Type B pancreatic cell (in vitro differentiated cells): ENCODE measurements at regions not wholly inside any gene's neighbourhood (a gene's known extent, or its start where the extent isn't known, plus 50 kb on each side); places are given as distances from the start of the nearest gene placed in this dataset.

ENCODE experiments used
- DNase-seq: peaks from one replicate; pipeline ENCODE4 v3.0.0; 2021; ENCODE audit warnings: mixed read lengths; ENCODE audit not compliant: unreplicated experiment; ENCODE audit errors: extremely low spot score
- H3K27ac Mint-ChIP-seq: 2 replicates; pipeline ENCODE4 v1.8.0; 2021; ENCODE audit warnings: mild to moderate bottlenecking, mixed read lengths
- H3K27me3 Mint-ChIP-seq: 2 replicates; pipeline ENCODE4 v1.8.0; 2021; ENCODE audit warnings: mixed read lengths
- H3K36me3 Mint-ChIP-seq: 2 replicates; pipeline ENCODE4 v1.8.0; 2021; ENCODE audit warnings: mixed read lengths
- H3K4me1 Mint-ChIP-seq: one replicate; pipeline ENCODE4 v1.8.0; 2021; ENCODE audit warnings: mixed read lengths; ENCODE audit not compliant: unreplicated experiment
- H3K4me3 Mint-ChIP-seq: 2 replicates; pipeline ENCODE4 v1.8.0; 2021; ENCODE audit warnings: mild to moderate bottlenecking, mixed read lengths
- H3K9me3 Mint-ChIP-seq: 2 replicates; pipeline ENCODE4 v1.8.0; 2021; ENCODE audit warnings: mixed read lengths
- CTCF ChIP-seq: fragments of 200-600 bp; sonication (generic); conservative IDR thresholded peaks from 2 replicates; pipeline ENCODE4 v1.5.0; 2021; ENCODE audit warnings: antibody characterized with exemption, mild to moderate bottlenecking

- Mint-ChIP-seq H3K27me3 (peaks cover 4% of the 10 kb centered on the region), H3K4me3 (no peak overlapping the region), H3K27ac (no peak overlapping the region), H3K9me3 (peaks cover 11% of the 10 kb centered on the region), H3K36me3 (peaks cover 7% of the 10 kb centered on the region), H3K4me1 (no peaks in the 10 kb centered on the region)
- no peak for TF ChIP-seq CTCF
- DNase-seq, result no peak
Observed at GRCh38 chr4:217891-218290, 87.4 kb downstream of the ZNF732 start.

- Mint-ChIP-seq H3K36me3 (peaks cover 4% of the 10 kb centered on the region), H3K4me3 (peak overlapping the region; percentile 81), H3K27ac (no peak overlapping the region), H3K4me1 (no peaks in the 10 kb centered on the region), H3K9me3 (peaks cover 11% of the 10 kb centered on the region), H3K27me3 (peaks cover 4% of the 10 kb centered on the region)
- DNase-seq, result no peak
- TF ChIP-seq CTCF, result no peak
Observed at GRCh38 chr4:213971-214370, 89.7 kb downstream of the ZNF718 start.
